NCI-H524 treated with DMSO at 0.1 percent for 48 hours (cell line): ENCODE measurements at regions not wholly inside any gene's neighbourhood (a gene's known extent, or its start where the extent isn't known, plus 50 kb on each side); places are given as distances from the start of the nearest gene placed in this dataset.
A peak's percentile ranks its signal among the peaks of the same experiment; 100 is the strongest.

Source experiments
- DNase-seq: peaks from one replicate; lab custom pipeline; 2025; lab: John Stamatoyannopoulos, UW

DNA sequence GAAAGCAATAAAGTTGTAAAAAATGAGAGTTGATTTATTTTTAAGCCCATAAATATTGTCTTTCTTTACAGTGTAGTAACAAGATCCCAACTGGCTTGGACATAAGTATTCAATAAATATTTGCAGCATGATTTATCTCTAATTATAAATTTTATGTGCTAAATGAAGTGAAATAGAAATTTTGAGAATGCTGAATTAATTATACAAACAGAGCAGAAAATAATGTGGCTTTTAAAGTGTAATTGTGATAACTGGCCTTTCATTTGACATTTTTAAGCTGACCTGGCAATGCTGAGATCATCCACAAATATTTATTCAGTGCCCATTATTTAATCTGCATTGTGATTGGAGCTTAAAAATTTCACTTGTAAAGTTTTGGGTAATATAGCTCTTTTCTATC lies 201.6 kb upstream of the NAV3 start:
- no peak for DNase-seq

GRCh38 chr12:77625441-77625840 lies 205.3 kb upstream of the NAV3 start:
- no peak for DNase-seq

DNA sequence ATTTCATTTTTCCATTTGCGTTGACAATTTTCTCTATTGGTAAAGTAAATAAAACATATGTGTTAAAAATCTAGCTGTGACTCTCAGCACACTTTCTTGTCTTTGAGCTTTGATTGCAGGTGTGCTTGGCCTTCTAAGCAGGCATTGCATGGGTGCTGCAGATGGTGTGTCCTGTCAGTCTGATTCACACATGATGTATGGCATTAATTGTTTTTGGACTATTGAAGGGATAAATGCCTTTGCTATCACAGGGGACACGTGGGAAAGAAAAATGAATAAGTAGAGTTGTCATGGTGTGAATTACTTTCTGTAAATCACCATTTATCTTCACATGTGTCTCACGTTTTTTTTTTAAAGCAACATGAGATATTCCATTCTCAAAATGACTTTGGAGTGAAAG lies 211.3 kb upstream of the NAV3 start:
- DNase-seq = no peak

GRCh38 chr12:77617818-77618217 lies 212.9 kb upstream of the NAV3 start:
- DNase-seq = no peak

- DNase-seq = no peak
Measured at GRCh38 chr12:77615332-77615731, 215.4 kb upstream of the NAV3 start.

DNA sequence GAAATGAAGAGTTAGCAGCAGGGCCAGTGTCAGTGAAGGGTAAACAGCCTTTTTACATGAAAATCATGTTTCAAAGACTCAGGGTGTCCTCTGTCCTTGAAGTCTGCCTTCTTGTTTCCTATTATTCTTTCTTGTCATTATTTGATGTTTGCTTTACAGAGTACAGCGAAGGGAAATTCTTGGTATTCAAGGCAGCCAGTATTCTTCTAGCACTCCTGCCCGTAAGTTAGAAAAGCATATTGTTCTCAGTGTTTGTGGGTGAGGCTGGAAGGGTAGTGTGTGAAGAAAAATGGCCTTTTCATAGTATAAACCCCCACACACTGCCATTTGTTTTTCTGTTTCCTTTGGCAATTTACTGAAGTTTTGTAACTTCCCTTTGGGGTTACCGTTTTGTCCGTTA lies 217.3 kb upstream of the NAV3 start:
- DNase-seq = no peak

DNA sequence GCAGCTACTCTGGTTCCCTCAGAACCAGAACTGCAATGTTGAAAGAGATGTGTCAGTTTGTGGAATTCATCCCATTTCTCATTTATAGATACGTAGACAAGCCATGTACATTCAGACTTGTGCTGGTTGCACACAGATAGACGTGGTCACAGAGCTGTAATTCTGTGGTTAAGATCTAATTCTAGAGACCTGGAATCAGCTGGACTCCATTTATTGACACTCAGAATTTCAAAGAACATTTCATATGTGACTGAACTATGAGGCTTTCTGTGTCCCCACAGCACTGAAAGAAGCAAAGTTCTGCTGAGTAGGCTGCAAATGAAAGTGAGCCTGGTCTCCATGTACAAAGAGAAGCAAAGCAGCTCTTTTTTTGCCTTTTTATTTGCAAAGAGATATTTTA lies 220.2 kb upstream of the NAV3 start:
- DNase-seq = no peak

- peak; percentile 23 for DNase-seq
Measured at GRCh38 chr12:77609016-77609415, 221.7 kb upstream of the NAV3 start.

- no peak for DNase-seq
Measured at GRCh38 chr12:77608271-77608824, 222.3 kb upstream of the NAV3 start.

DNA sequence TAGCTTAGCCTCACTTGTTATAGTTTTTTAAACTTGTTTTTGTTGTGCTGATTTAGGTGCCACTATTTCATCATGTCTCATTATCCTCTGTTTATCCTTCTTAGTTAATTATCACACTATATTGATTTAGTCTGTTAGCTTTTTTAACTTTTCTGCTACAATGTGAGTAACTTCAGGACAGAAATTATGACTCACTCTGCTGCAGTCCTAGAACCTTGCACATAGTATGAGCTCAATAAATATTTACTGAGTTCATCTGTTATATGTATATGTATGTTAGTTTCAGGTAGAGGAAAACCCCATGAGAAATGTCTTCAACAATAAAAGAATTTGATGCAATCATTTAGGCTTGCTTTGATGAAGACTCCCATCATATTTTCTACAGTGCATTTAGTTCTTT lies 224.3 kb upstream of the NAV3 start:
- DNase-seq = no peak

GRCh38 chr12:77603946-77604345 lies 226.7 kb upstream of the NAV3 start:
- DNase-seq = no peak

- DNase-seq = no peak
Measured at GRCh38 chr12:77601069-77601468, 229.6 kb upstream of the NAV3 start.

DNA sequence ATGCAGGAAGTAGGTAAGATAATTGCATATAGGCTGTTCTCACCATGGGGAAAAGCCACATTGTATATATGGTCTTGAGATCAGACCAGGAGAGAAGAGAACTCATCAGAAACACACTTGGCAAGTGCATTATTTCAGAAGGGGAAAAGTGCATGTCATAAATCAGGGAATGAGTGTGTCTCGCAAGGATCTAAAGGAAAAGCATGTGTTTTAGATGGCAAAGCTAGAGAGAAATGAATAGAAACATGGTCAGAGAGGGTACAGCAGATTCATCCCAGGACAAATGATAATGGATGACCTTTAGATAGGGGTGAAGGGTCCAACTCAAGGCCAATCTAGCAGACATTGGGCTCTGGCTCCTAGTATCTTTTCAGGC lies 230.2 kb upstream of the NAV3 start:
- DNase-seq = no peak

- DNase-seq = no peak
Measured at GRCh38 chr12:77599782-77600467, 230.8 kb upstream of the NAV3 start.

DNA sequence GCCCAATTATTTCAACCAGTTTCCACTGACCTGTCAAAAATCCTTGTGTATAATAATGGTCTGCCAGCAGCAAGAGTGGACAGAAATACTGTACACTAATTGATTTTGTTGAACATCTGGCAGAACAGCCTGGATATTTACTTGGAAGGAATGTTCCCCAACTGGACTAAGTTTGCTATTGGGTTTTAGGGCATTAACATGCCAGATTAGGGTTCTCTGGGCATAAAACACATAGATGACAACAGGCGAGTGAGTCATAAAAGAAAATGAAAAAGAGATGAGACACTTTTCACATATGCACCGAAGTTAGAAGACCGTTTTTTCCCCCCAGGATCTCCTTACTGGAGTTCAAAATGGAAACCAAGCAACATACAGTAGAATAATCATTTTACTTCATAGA lies 236.3 kb upstream of the NAV3 start:
- DNase-seq = no peak

DNA sequence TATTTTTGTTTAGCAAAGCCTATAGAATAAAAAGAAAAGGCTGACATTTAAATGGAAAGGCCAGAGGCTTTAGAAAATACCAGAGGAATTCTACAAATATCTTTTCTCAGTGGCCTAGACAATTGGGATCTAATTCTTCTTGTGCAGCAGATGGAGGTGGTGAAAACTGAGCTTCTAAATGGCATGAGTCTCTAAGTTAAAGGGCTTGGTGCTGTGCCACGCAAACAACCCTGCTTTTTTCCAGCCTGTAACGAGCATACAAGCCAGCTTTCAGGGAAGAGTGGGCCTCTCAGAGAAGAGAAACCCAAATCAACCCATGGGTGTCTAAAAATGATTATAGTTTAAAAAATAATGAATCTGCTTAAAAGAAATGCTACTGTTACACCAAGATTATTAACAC lies 237.9 kb upstream of the NAV3 start:
- DNase-seq = peak; percentile 16

DNA sequence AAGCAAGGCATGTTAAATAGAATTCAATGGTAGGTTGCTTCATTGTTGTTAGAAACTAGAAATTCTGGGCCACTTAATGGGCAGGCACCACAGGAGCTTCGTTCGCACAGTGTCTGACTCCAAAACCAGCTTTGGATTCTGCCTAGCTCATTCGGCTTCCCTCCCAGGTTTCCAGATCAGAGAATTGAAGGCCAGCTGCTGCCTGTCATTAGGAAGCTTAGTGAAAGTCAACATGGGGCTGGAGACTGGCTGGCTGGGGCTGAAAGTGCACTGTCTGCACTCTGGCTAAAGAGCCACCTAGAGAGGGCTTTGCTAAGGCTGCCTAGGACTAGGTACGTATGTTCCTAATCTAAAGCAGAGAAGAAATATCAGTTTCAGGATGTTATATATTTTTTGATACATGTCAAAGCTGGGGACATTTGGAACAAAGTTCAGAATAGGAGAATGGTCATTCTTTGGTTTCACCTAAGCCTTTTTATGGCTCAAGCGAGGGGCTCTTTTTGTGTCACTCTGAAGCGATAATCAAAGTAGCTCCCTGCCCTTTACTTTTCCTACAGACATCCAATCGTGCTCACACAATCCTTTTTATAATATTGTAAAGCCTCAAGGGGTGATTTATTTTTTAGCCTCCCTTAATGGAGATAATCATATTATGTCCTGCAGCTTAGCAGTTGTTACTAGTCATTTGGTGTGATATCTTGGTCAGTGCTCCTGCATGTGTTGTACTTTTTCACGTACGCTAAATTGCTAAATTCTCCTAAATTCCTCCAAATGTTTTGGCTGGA lies 238.5 kb upstream of the NAV3 start:
- DNase-seq = peak; percentile 81

DNA sequence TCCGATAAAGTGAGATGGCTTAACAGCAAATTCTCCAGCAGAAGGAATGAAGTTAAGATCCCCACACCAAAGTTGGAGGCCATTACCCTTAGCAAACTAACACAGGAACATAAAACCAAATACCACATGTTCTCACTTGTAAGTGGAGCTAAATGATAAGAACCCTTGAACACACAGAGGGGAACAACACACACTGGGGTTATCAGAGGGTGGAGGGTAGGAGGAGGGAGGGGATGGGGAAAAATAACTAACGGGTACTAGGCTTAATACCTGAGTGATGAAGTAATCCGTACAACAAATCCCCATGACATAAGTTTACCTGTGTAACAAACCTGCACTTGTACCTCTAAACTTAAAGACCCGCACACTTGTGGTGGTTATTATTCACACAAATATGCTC lies 240.4 kb upstream of the NAV3 start:
- DNase-seq = no peak

DNA sequence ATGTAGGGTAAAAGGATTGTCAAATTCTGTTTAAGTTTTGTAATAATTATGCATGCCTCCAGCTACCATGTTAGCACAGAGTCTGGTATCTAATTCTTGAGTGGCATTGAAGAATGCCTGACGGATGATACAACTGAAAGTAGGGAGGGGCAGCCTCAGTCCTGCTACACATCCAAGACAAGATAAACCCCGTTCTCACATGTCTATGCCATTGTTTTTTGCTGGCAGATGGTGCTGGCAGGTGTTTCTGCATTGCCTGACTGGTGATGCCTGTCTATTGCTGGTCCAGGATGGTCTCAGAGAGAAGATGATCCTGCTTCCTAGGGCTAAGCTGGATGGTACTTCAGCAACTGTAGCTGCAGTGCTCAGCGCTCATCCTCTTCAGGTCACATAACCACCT lies 245.8 kb upstream of the NAV3 start:
- DNase-seq = peak; percentile 95

GRCh38 chr12:77578466-77579220 lies 252.1 kb upstream of the NAV3 start:
- DNase-seq = no peak

DNA sequence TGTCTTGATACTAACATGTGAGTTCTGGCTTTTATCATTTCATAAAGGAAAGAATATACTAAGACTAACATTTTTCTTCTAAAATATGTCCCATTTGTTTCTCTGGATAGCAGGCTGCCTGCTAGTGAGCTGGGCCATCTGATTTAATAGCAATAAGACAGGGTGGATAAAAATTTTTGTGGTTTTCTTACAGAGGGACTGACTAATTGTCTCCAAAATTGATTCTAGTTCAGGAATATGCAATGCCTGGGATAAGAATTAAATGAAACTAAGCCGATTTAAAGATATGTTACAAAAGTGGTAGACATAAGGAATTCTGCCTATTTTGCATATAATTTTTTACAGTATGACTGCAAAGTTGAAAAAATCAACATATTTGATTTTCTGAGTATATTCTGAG lies 252.9 kb upstream of the NAV3 start:
- no peak for DNase-seq

GRCh38 chr12:77575376-77575919 lies 255.2 kb upstream of the NAV3 start:
- DNase-seq = no peak

GRCh38 chr12:77572371-77572770 lies 258.3 kb upstream of the NAV3 start:
- DNase-seq = no peak
